Prostate gland (tissue), 2 donors: ENCODE measurements at regions not wholly inside any gene's neighbourhood (a gene's known extent, or its start where the extent isn't known, plus 50 kb on each side); places are given as distances from the start of the nearest gene placed in this dataset.

ENCODE experiments used
- POLR2AphosphoS5 ChIP-seq: sonication (generic); formaldehyde crosslinking; IDR thresholded peaks from one replicate; pipeline ENCODE4 v1.6.1; 2017; ENCODE audit warnings: antibody characterized with exemption
- TF ChIP-seq, protein P1 (sequence below), 4 experiments: fragments of 200-600 bp in 2 of 4; fragments of 450-650 bp in 2 of 4; sonication (generic) in 2 of 4; IDR thresholded peaks; 1 replicate in 3 of 4; 2 replicates in 1 of 4; pipeline ENCODE4 v1.5.1; 2016 to 2019; ENCODE audit warnings: antibody characterized with exemption in 4 of 4, mild to moderate bottlenecking in 2 of 4, moderate library complexity in 2 of 4

DNA sequence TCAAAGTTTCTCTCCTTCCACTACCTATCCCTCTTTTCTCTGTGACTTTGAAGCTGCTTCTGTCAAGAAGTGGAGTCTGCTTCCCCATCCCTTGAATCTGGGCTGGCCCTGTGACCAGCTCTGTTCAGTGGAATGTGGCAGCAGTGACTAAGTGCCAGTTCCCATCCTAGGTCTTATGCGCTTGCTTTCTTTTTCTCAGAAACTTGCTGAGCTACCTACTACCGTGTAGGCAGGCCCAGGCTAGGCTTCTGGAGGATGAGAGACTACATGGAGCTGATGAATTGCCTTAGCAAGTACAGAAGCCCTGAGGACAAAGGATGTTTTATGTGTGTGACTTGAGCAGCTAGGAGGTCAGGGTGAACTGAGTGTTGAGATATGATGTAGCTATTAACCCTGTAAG is 123.2 kb downstream of the PDCD6IP start:
- TF ChIP-seq, protein P1, sequence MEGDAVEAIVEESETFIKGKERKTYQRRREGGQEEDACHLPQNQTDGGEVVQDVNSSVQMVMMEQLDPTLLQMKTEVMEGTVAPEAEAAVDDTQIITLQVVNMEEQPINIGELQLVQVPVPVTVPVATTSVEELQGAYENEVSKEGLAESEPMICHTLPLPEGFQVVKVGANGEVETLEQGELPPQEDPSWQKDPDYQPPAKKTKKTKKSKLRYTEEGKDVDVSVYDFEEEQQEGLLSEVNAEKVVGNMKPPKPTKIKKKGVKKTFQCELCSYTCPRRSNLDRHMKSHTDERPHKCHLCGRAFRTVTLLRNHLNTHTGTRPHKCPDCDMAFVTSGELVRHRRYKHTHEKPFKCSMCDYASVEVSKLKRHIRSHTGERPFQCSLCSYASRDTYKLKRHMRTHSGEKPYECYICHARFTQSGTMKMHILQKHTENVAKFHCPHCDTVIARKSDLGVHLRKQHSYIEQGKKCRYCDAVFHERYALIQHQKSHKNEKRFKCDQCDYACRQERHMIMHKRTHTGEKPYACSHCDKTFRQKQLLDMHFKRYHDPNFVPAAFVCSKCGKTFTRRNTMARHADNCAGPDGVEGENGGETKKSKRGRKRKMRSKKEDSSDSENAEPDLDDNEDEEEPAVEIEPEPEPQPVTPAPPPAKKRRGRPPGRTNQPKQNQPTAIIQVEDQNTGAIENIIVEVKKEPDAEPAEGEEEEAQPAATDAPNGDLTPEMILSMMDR (IDR thresholded peaks at IDR 0.05), result no peak
- TF ChIP-seq POLR2AphosphoS5, result no peak
